Transverse colon (tissue), 4 donors: ENCODE measurements at regions not wholly inside any gene's neighbourhood (a gene's known extent, or its start where the extent isn't known, plus 50 kb on each side); places are given as distances from the start of the nearest gene placed in this dataset.

ENCODE experiments used
- POLR2AphosphoS5 ChIP-seq, 3 donors: sonication (generic); formaldehyde crosslinking; IDR thresholded peaks; one replicate each; pipeline ENCODE4 v1.6.1; 2016; ENCODE audit warnings: antibody characterized with exemption in 3 of 3
- TF ChIP-seq, protein P1 (sequence below), 5 experiments: fragments of 200-600 bp in 3 of 5; fragments of 450-650 bp in 2 of 5; sonication (generic) in 3 of 5; IDR thresholded peaks; 1 replicate in 2 of 5; 2 replicates in 3 of 5; pipeline ENCODE4 v1.5.1; 2016 to 2017; ENCODE audit warnings: antibody characterized with exemption in 5 of 5, inconsistent platforms in 3 of 5, mild to moderate bottlenecking in 2 of 5, moderate library complexity in 1 of 5

- TF ChIP-seq, protein P1, sequence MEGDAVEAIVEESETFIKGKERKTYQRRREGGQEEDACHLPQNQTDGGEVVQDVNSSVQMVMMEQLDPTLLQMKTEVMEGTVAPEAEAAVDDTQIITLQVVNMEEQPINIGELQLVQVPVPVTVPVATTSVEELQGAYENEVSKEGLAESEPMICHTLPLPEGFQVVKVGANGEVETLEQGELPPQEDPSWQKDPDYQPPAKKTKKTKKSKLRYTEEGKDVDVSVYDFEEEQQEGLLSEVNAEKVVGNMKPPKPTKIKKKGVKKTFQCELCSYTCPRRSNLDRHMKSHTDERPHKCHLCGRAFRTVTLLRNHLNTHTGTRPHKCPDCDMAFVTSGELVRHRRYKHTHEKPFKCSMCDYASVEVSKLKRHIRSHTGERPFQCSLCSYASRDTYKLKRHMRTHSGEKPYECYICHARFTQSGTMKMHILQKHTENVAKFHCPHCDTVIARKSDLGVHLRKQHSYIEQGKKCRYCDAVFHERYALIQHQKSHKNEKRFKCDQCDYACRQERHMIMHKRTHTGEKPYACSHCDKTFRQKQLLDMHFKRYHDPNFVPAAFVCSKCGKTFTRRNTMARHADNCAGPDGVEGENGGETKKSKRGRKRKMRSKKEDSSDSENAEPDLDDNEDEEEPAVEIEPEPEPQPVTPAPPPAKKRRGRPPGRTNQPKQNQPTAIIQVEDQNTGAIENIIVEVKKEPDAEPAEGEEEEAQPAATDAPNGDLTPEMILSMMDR (IDR thresholded peaks at IDR 0.05), result no peak
- TF ChIP-seq POLR2AphosphoS5 (IDR thresholded peaks at IDR 0.05), result no peak
Observed at GRCh38 chr10:53579773-53580172, 807.2 kb upstream of the MBL2 start.
